SIG-M5 treated with dmso at 0.1 percent for 504 hours (cell line): ENCODE measurements at regions not wholly inside any gene's neighbourhood (a gene's known extent, or its start where the extent isn't known, plus 50 kb on each side); places are given as distances from the start of the nearest gene placed in this dataset.

Experiments
- DNase-seq: peaks from one replicate; lab custom pipeline; 2025; ENCODE audit not compliant: unreplicated experiment; lab: John Stamatoyannopoulos, UW

DNA sequence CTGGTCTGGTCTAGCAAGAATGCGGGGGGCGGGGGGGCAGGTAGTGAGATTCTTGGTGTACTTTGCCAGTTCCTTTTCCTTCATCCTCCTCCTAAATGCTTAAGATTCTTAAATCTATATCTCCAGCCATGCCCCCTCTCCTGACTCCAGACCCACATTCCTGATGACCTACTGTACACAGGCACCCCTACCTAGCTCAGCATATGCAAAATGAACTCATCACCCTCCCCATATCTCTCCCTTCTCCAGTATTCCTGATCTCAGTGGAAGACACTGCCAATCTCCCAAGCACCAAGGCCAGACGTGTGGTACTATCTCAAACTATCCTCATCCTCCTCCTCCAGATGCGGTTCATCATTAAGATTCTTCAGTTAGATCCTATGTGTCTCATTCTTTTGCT is 215.8 kb downstream of the SPTSSA start:
- DNase-seq, result no peak

DNA sequence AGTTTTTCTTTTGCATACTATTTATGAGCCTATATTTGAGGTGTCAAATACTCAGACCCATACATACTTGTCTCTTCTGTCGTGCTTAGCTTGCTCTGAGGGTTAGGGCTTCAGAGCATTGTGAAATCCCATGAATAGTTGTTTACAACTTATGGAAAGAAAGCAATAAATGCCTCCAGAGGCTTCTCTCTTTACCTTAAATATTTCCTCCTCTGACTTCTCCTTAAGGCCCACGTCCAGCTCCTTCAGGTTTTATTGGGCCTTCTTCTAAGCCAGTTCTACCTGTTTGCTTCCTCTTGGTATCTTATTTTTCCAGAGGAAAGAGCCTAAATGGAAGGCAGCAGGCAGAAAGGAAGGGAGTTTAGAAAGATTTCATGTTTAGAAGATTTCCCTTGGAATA is 218.6 kb downstream of the SPTSSA start:
- no peak for DNase-seq

DNA sequence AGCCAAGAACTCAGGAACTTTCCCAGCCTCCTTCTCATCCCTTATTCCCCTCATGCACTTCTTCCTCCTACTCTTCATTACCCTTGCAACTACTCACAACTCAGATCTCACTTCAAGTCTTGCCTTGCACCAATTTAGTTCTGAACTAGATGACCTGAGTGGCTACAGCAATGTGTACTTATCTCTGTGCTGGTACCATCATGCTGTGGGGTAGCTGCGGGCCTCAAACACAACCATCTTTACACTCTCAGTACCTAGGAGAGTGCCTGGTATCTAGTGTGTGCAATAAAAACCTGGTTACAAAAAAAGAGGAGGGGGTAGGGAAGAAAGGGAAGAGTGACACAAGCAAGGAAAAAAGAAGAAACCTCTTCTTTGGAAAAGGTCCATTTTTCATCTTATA is 219.0 kb downstream of the SPTSSA start:
- no peak for DNase-seq

GRCh38 chr14:34241185-34241711 is 220.8 kb downstream of the SPTSSA start:
- no peak for DNase-seq

- no peak for DNase-seq
Observed at GRCh38 chr14:34238610-34239009, 223.4 kb downstream of the SPTSSA start.

GRCh38 chr14:34237677-34238076 is 224.4 kb downstream of the SPTSSA start:
- DNase-seq, result no peak

DNA sequence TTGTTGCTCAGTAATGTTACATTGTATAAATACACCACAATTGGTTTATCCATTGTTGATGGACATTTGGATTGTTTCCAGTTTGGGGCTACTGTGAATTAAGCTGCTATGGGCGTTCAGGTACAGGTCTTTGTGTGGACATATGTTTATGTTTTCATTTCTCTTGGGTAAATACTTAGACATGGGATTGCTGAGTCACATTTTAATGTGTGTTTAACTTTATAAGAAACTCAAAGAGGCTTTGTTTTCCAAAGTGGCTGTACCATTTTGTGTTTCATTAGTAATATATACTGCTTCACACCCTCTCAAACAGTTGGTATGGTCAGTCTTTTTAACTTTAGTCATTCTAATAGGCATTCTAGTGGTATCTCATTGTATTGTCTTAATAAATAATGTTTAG is 225.0 kb downstream of the SPTSSA start:
- no peak for DNase-seq

- no peak for DNase-seq
Observed at GRCh38 chr14:34235643-34236300, 226.3 kb downstream of the SPTSSA start.

- no peak for DNase-seq
Observed at GRCh38 chr14:34234258-34234657, 227.8 kb downstream of the SPTSSA start.

DNA sequence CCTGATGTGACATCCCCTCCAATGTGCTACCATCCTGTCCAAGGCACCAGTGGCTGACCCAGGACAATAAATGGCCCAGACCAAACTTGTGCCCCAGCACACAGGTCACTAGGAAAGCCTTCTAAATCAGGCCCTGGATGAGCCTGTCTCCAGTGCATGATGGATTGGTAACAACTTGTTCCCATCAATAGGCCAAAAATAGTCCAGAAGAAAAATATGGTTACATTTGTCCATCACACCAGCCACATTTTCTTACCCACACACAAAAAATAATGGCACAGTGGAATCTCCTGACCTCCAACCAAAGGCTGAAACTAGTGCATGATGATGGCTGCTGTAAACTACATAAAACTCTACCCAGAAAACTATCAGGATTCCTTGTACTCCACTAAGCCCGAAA is 228.4 kb downstream of the SPTSSA start:
- DNase-seq, result no peak

- no peak for DNase-seq
Observed at GRCh38 chr14:34232790-34233189, 229.2 kb downstream of the SPTSSA start.

DNA sequence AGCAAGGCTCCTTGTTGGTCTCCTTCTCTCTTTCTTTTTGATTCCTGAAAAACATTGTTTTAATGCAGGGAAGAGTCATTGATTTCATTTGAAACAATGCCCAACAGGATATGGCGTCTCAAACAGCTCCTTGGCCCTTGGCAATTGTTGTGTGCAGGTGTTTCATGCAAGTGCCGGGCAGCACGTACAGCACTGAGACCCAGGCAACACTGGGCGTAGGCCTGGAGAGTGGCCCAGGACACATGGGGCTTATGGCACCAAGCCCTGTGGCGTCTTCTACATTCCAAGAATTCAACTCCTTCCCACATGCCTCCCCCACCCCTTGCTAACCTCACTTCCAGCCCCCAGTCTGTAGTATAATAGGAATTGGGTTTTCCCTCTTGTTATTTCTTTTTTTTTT is 230.4 kb downstream of the SPTSSA start:
- no peak for DNase-seq

GRCh38 chr14:34229140-34229539 is 232.9 kb downstream of the SPTSSA start:
- no peak for DNase-seq

DNA sequence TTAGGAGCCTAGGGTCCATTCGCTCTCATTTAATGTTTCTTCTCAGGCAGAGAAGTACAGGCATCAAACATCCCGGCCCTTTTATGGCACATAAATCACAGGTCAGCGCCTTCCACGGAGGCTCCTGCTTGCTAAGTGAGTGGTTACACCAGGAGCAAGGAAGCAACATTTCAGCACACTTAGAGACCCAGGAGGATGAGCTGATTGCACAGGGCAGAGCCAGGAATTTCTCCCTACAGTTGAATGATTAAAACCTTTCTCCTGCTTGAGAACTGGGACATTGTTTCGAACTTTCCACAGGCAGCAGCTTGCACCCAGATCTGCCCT is 233.4 kb downstream of the SPTSSA start:
- no peak for DNase-seq

DNA sequence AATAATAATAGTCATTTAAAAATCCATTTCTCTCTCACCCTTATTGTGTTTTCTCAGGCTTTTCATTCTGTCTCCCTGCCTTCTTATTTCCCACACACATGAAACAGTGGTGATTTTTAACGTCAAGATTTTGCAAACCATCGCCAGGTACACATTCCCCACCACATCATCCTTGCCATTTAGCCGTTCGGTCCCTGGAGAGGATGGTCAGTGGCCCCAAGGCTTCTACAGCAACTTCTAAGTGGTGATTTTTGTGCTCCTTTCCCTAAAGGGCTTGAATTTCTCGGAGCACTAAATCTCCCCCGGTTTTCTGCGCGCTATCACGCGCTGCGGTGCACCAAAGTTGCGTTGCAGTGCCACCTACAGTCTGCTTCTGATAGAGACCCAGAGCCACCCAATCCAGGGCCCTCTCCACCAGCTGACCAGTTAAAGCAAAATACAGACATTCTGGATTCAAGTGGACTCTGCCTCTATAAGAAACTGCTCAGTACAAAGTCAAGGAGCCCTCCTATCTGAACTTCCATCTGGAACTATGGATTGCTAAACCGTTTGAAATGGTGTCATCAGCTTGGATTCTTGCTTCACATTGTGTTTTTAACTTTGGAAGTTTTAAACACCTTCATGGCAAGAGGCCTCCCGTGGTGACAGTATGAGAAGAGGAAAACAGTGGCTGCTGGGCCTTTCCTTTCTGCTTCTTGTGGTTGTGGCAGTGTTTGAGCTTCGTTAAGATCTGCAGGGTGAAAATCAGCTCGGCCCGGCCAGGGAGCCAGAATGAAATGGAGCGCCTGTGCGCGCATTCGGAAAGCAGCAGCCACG is 234.0 kb downstream of the SPTSSA start:
- peak; percentile 39 for DNase-seq

GRCh38 chr14:34224221-34224620 is 237.8 kb downstream of the SPTSSA start:
- no peak for DNase-seq

DNA sequence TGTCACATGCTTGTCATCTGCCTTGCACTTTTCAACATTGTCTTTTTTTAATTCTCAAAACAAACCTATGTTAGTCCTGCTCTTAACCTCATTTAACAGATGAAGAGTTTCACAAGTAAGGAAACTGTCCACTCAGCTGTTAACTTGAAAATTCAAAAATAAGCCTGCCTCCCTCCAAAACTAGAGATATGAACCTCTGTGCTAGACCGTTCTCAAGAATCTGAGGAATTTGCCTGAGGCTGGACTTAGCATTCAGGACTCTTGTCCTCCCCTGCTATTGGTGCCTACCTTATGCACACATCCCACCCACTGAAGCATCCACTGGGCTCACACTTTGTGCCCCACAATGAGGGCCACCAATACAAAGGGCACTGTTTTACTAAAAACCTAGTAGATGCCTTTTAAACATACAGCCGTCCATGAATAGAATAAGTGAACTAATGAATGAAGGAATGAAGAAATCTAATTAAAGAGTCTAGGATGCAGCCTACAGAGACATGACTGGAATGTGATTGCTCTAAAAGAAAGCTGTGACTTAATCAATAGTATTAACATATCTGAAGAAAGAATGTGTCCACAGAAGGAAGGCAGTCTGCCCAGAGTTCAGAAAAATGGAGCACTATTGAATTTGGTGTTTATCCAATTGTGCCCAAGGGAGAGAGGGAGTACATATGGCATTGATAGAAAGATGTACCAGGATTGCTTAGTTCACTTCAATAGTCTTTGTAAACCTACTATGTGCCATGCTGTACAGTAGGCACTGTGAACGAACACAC is 238.5 kb downstream of the SPTSSA start:
- no peak for DNase-seq

DNA sequence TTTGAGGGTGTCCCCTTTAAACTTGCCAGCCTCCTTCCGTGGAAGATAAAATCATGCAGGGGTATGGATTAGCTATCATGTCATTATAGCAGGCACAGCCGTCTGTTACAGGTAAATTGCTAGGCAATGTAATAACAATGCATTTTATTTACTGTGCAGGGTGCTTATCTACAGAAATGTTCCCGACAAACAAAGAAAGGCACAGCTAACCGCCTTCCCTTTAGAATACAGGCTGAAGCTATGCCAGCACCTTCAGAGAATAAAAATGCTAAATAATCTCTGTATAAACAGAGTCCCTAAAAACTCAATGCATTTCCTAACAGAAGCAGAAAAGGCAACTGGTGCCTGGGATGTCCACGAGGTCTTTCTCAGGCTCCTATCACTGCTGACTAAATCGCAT is 239.2 kb downstream of the SPTSSA start:
- DNase-seq, result no peak

GRCh38 chr14:34222122-34222521 is 239.9 kb downstream of the SPTSSA start:
- no peak for DNase-seq

- DNase-seq, result peak; percentile 31
Observed at GRCh38 chr14:34220921-34221320, 241.1 kb downstream of the SPTSSA start.

DNA sequence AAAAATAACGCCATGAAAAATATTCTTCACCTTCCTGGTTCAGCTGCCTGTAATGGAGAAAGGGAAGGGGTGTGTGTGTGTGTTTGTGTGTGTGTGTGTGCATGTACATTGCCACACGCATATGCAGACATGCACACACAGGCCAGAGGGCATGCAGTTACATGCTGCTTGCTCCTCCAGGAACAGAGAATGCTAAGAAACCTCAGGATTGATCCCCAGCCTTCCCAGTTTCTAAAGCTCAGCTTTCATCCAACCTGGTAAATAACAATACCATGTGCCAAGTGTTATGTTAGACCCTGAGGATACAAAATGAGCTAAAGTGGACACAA is 241.7 kb downstream of the SPTSSA start:
- no peak for DNase-seq
